ENCODE measurements at regions not wholly inside any gene's neighbourhood (a gene's known extent, or its start where the extent isn't known, plus 50 kb on each side); places are given as distances from the start of the nearest gene placed in this dataset.

DNA sequence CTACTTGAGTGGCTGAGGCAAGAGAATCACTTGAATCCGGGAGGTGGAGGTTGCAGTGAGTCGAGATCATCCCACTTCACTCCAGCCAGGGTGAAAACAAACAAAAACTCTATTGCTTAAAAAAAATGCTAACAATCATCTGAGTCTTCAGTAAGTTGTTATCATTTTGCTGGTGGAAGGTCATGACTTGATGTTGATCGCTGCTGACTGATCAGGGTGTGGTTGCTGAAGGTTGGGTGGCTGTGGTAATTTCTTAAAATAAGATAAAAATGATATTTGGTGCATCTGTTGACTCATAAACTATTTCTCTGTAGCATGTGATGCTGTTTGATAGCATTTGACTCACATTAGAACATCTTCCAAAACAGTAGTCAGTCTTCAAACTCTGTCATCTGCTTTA lies 349.4 kb upstream of the PAPPA start:
- Mint-ChIP-seq H3K36me3 (ENCODE audit: unreplicated experiment) (no peaks in the 10 kb centered on the region), H3K4me3 (ENCODE audit: unreplicated experiment) (no peak overlapping the region), H3K9me3 (ENCODE audit: unreplicated experiment) (peaks cover 5% of the 10 kb centered on the region), H3K27me3 (ENCODE audit: unreplicated experiment) (peaks cover 4% of the 10 kb centered on the region), H3K27ac (ENCODE audit: unreplicated experiment) (no peak overlapping the region), H3K4me1 (ENCODE audit: low read depth, unreplicated experiment) (peaks cover 8% of the 10 kb centered on the region)
- TF ChIP-seq, protein P1, sequence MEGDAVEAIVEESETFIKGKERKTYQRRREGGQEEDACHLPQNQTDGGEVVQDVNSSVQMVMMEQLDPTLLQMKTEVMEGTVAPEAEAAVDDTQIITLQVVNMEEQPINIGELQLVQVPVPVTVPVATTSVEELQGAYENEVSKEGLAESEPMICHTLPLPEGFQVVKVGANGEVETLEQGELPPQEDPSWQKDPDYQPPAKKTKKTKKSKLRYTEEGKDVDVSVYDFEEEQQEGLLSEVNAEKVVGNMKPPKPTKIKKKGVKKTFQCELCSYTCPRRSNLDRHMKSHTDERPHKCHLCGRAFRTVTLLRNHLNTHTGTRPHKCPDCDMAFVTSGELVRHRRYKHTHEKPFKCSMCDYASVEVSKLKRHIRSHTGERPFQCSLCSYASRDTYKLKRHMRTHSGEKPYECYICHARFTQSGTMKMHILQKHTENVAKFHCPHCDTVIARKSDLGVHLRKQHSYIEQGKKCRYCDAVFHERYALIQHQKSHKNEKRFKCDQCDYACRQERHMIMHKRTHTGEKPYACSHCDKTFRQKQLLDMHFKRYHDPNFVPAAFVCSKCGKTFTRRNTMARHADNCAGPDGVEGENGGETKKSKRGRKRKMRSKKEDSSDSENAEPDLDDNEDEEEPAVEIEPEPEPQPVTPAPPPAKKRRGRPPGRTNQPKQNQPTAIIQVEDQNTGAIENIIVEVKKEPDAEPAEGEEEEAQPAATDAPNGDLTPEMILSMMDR (IDR thresholded peaks at IDR 0.05; ENCODE audit: partially characterized antibody, unreplicated experiment) = no peak
- DNase-seq = no peak

DNA sequence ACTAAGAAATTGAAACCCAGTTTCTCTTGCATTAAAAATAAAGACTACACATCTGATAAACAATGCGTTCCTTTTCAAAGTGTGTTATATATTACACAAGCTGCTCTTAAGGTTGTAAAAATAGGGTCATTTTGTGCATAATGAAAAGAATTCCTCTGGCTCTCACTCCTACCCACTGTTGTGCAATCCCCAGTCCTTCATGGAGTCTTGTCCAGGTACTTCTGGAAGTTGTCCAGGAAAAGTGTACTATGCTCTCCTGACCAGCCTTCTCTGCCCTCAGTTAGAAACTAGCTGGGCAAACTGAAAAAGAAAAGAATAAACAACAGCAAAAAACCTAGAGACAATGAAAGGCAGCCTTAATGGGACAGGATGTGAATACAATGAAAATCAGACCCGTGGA lies 345.5 kb upstream of the PAPPA start:
- no peaks in the 10 kb centered on the region for H3K36me3 Mint-ChIP-seq (ENCODE audit: unreplicated experiment)
- no peak overlapping the region for H3K27ac Mint-ChIP-seq (ENCODE audit: unreplicated experiment)
- DNase-seq = no peak
- H3K9me3 Mint-ChIP-seq (ENCODE audit: unreplicated experiment) = no peaks in the 10 kb centered on the region
- TF ChIP-seq, protein P1 (IDR thresholded peaks at IDR 0.05; ENCODE audit: partially characterized antibody, unreplicated experiment) = no peak
- H3K4me1 Mint-ChIP-seq (ENCODE audit: low read depth, unreplicated experiment) = no peaks in the 10 kb centered on the region
- H3K4me3 Mint-ChIP-seq (ENCODE audit: unreplicated experiment) = no peak overlapping the region
- no peaks in the 10 kb centered on the region for H3K27me3 Mint-ChIP-seq (ENCODE audit: unreplicated experiment)

DNA sequence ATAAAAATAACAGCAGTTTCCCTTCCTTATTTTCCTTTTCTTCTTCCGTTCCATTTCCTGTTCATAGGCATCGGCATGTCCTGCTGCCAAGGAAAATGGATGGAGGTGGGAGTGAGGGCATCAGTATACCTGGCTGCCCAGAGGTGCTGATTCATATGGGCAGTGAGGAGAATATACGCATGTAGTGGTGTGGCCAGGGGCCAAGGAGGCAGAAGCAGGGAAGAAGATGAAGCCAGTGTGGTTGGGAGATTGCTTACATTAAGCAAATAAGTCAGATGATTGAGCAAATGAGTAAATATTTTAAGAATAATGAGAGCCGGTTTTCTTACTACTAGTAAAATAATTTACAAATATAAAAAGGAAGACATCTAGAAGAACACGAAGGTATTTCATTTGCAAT lies 344.9 kb upstream of the PAPPA start:
- Mint-ChIP-seq H3K4me3 (ENCODE audit: unreplicated experiment) (no peak overlapping the region), H3K4me1 (ENCODE audit: low read depth, unreplicated experiment) (no peaks in the 10 kb centered on the region), H3K36me3 (ENCODE audit: unreplicated experiment) (no peaks in the 10 kb centered on the region), H3K9me3 (ENCODE audit: unreplicated experiment) (no peaks in the 10 kb centered on the region), H3K27me3 (ENCODE audit: unreplicated experiment) (no peaks in the 10 kb centered on the region), H3K27ac (ENCODE audit: unreplicated experiment) (no peak overlapping the region)
- DNase-seq = no peak
- TF ChIP-seq, protein P1 (IDR thresholded peaks at IDR 0.05; ENCODE audit: partially characterized antibody, unreplicated experiment) = no peak

DNA sequence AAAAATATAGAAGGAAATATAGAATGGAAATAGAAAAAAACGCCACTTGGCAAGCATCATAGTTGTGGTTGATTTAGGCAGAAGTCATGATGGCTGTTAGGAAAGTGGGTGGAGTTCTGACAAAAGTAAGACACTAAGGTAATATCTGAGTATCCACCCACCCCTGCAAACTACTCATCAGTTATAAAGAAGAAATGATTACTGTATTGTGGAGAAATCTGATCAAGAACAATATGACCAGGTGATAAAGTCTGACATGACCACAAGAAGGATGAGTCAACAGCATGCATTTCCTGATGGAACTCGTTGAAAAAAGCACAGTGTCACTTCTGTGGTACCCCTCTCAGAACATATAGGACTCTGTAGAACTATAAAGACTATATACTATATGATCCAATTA lies 343.4 kb upstream of the PAPPA start:
- H3K36me3 Mint-ChIP-seq (ENCODE audit: unreplicated experiment) = no peaks in the 10 kb centered on the region
- no peak overlapping the region for H3K27ac Mint-ChIP-seq (ENCODE audit: unreplicated experiment)
- H3K4me1 Mint-ChIP-seq (ENCODE audit: low read depth, unreplicated experiment) = no peaks in the 10 kb centered on the region
- no peak for DNase-seq
- TF ChIP-seq, protein P1 (IDR thresholded peaks at IDR 0.05; ENCODE audit: partially characterized antibody, unreplicated experiment) = no peak
- H3K27me3 Mint-ChIP-seq (ENCODE audit: unreplicated experiment) = no peaks in the 10 kb centered on the region
- no peaks in the 10 kb centered on the region for H3K9me3 Mint-ChIP-seq (ENCODE audit: unreplicated experiment)
- no peak overlapping the region for H3K4me3 Mint-ChIP-seq (ENCODE audit: unreplicated experiment)

DNA sequence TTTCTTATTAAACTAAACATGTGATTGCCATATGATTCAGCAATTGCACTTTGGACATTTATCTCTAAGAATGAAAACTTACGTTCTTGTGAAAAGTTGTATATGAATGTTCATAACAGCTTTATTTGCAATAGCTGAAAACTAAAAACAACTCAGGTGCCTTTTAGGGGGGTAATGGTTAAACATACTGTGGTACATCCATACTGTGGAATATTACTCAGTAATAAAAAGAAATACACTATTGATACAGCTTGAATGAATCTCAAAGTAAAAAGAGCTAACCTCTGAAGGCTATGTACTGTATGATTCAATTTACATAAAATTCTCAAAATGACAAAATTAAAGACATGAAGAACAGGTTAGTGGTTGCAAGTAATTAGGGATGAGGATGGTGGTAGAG lies 339.5 kb upstream of the PAPPA start:
- Mint-ChIP-seq H3K9me3 (ENCODE audit: unreplicated experiment) (no peaks in the 10 kb centered on the region), H3K4me3 (ENCODE audit: unreplicated experiment) (no peak overlapping the region), H3K4me1 (ENCODE audit: low read depth, unreplicated experiment) (no peaks in the 10 kb centered on the region), H3K27ac (ENCODE audit: unreplicated experiment) (no peak overlapping the region), H3K27me3 (ENCODE audit: unreplicated experiment) (no peaks in the 10 kb centered on the region), H3K36me3 (ENCODE audit: unreplicated experiment) (no peaks in the 10 kb centered on the region)
- DNase-seq = no peak
- TF ChIP-seq, protein P1 (IDR thresholded peaks at IDR 0.05; ENCODE audit: partially characterized antibody, unreplicated experiment) = no peak

Data from glutamatergic neuron (in vitro differentiated cells).